Panc1 (cell line): ENCODE measurements at regions not wholly inside any gene's neighbourhood (a gene's known extent, or its start where the extent isn't known, plus 50 kb on each side); places are given as distances from the start of the nearest gene placed in this dataset.

Experiments used
- ATAC-seq: fragments of 200-7000 bp; cut with Tn5 transposase; 2 replicates; pipeline ENCODE4 v1.9.1; 2020; ENCODE audit warnings: mild to moderate bottlenecking, moderate library complexity
- BruUV-seq: library from RNA; stranded (reverse); fragments of 400-500 nt; replicated peaks from 2 replicates; lab custom pipeline; 2021; lab: Mats Ljungman, UMichigan
- CTCF ChIA-PET: fragments of 300-600 bp; sonication (Branson Sonifier 250); formaldehyde crosslinking; loops from one replicate; lab custom pipeline; 2022; ENCODE audit warnings: antibody characterized with exemption; lab: Charles Lee
- POLR2A ChIA-PET: fragments of 300-600 bp; sonication (Branson Sonifier 250); formaldehyde crosslinking; loops from one replicate; lab custom pipeline; 2022; ENCODE audit warnings: antibody characterized with exemption; lab: Charles Lee
- DNase-seq: peaks from one replicate; pipeline ENCODE4 v3.0.0-alpha.2; 2010; ENCODE audit warnings: low read depth, low spot score
- H3K27ac ChIP-seq: 2 replicates; pipeline ENCODE4 v1.5.1; 2011; ENCODE audit warnings: mild to moderate bottlenecking, low read length, inconsistent platforms
- H3K27me3 ChIP-seq: fragments of 200-500 bp; sonication (Bioruptor generic); 2 replicates; pipeline ENCODE4 v1.6.0; 2014; ENCODE audit warnings: low read length, inconsistent platforms; ENCODE audit not compliant: control insufficient read depth, insufficient read depth
- H3K36me3 ChIP-seq: fragments of 200-500 bp; sonication (Bioruptor generic); 2 replicates; pipeline ENCODE4 v1.5.1; 2014; ENCODE audit warnings: inconsistent platforms, mild to moderate bottlenecking, low read length, moderate library complexity; ENCODE audit not compliant: control insufficient read depth, insufficient read depth
- H3K4me1 ChIP-seq: 2 replicates; pipeline ENCODE4 v1.5.1; 2011; ENCODE audit warnings: inconsistent platforms, mild to moderate bottlenecking, low read length, moderate library complexity; ENCODE audit not compliant: control insufficient read depth, insufficient read depth
- H3K4me3 ChIP-seq, 2 experiments: 2 replicates each; pipeline ENCODE4 v1.5.1; 2011 to 2012; ENCODE audit warnings: low read depth in 2 of 2, low read length in 2 of 2, mild to moderate bottlenecking in 2 of 2, inconsistent platforms in 1 of 2, moderate library complexity in 1 of 2
- H3K9me3 ChIP-seq: fragments of 200-500 bp; sonication (Bioruptor generic); 2 replicates; pipeline ENCODE4 v1.5.1; 2014; ENCODE audit warnings: low read depth, mild to moderate bottlenecking, inconsistent platforms, low read length, moderate library complexity; ENCODE audit not compliant: control insufficient read depth, insufficient read depth
- POLR2AphosphoS5 ChIP-seq: IDR thresholded peaks from 2 replicates; pipeline ENCODE4 v1.6.1; 2012; ENCODE audit warnings: mild to moderate bottlenecking, low read depth, low read length, moderate library complexity
- SIN3A ChIP-seq: IDR thresholded peaks from 2 replicates; pipeline ENCODE4 v1.6.1; 2012; ENCODE audit warnings: low read depth, mild to moderate bottlenecking, low read length, moderate library complexity, borderline replicate concordance; ENCODE audit not compliant: insufficient read depth
- TCF7L2 ChIP-seq: IDR thresholded peaks from 2 replicates; pipeline ENCODE4 v1.6.1; 2011; ENCODE audit warnings: mild to moderate bottlenecking, low read depth, low read length, inconsistent platforms
- in situ Hi-C: cut with HindIII; loops from 2 replicates; pipeline ENCODE4 v1.10.0; 2016; ENCODE audit warnings: low sequenced_read_pairs, low pct_unique_long_range_greater_than_20kb
- intact Hi-C: fragments of 100-400 bp; cut with micrococcal nuclease; formaldehyde crosslinking; loops from one replicate; pipeline ENCODE4 v1.10.0; 2022; ENCODE audit not compliant: unreplicated experiment
- TF ChIP-seq, protein P1 (sequence below): fragments of 450-650 bp; IDR thresholded peaks from 2 replicates; pipeline ENCODE4 v1.5.1; 2017; ENCODE audit warnings: mild to moderate bottlenecking
- TF ChIP-seq, protein P2 (sequence below), 2 experiments: IDR thresholded peaks; 2 replicates each; pipeline ENCODE4 v1.6.1; 2011 to 2012; ENCODE audit warnings: low read depth in 2 of 2, control low read depth in 1 of 2, low read length in 1 of 2, mild to moderate bottlenecking in 1 of 2, moderate library complexity in 1 of 2; ENCODE audit not compliant: insufficient read depth in 1 of 2

DNA sequence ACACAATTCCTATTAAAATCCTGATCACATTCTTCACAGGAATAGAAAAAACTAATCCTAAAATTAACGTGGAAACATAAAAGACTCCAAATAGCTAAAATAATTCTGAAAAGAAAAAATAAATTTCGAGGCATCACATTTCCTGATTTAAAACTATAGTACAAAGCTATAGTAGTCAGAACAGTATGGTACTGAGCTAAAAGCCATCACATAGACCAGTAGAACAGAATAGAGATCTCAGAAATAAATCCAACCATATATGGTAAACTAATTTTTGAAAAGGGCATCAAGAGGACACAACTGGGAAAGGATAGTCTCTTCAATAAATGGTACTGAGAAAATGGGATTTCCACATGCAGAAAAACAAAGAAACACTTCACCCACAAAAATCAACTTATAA is 125.2 kb upstream of the DAAM1 start:
- Histone ChIP-seq H3K27me3 (no peaks in the 10 kb centered on the region), H3K4me3 (no peak overlapping the region), H3K27ac (no peak overlapping the region), H3K9me3 (no peaks in the 10 kb centered on the region), H3K36me3 (no peaks in the 10 kb centered on the region), H3K4me1 (no peaks in the 10 kb centered on the region)
- intact Hi-C loops = no loop called here
- no TSS peak for BruUV-seq
- TF ChIP-seq, protein P1, sequence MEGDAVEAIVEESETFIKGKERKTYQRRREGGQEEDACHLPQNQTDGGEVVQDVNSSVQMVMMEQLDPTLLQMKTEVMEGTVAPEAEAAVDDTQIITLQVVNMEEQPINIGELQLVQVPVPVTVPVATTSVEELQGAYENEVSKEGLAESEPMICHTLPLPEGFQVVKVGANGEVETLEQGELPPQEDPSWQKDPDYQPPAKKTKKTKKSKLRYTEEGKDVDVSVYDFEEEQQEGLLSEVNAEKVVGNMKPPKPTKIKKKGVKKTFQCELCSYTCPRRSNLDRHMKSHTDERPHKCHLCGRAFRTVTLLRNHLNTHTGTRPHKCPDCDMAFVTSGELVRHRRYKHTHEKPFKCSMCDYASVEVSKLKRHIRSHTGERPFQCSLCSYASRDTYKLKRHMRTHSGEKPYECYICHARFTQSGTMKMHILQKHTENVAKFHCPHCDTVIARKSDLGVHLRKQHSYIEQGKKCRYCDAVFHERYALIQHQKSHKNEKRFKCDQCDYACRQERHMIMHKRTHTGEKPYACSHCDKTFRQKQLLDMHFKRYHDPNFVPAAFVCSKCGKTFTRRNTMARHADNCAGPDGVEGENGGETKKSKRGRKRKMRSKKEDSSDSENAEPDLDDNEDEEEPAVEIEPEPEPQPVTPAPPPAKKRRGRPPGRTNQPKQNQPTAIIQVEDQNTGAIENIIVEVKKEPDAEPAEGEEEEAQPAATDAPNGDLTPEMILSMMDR = no peak
- CTCF ChIA-PET = no interaction called here
- DNase-seq (no peak), ATAC-seq (no peak)
- in situ Hi-C loops = no loop called here
- POLR2A ChIA-PET = no interaction called here

DNA sequence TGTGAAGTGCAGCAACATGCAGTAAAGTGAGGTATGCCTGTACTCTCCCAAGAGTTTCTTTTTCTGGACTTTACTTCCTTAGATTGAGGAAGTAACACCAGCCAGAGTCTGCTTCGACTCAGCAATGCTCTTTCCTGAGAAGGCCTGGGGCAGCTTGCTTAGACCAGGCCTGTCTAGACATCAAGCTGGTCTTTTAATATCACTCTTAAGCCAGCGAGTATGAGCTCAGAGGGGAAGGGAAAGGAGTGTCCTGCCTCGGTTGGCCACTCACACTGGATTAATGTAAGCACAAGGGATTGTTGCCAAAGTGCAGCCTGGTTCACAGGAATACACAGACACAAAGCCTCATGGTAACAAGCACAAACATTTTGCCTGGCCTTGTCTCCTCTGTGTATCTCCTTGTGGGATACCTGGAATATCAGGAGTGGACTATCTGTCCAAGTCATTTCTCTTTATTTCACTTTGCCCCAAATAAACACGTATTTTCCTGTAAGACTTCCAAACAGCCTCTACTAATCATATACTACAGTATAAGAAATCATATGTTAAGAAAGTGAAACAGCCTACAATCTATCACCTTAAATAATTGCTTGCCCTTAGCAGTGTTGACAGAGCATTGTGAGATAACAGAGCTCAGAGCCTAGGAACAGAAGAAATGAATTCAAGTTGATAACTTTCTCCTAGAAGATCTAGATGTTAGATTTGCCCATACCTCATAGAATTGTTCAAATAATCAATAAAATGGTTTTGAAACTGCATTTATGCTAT is 121.2 kb upstream of the DAAM1 start:
- Histone ChIP-seq H3K27me3 (peaks cover 2% of the 10 kb centered on the region; the same call in 1 of the 2 replicates), H3K4me3 (no peak overlapping the region), H3K4me1 (no peaks in the 10 kb centered on the region), H3K9me3 (no peaks in the 10 kb centered on the region), H3K27ac (no peak overlapping the region), H3K36me3 (no peaks in the 10 kb centered on the region)
- ATAC-seq (no peak), DNase-seq (no peak)
- TF ChIP-seq SIN3A (no peak), POLR2AphosphoS5 (no peak), TCF7L2 (no peak)
- TF ChIP-seq, protein P2, sequence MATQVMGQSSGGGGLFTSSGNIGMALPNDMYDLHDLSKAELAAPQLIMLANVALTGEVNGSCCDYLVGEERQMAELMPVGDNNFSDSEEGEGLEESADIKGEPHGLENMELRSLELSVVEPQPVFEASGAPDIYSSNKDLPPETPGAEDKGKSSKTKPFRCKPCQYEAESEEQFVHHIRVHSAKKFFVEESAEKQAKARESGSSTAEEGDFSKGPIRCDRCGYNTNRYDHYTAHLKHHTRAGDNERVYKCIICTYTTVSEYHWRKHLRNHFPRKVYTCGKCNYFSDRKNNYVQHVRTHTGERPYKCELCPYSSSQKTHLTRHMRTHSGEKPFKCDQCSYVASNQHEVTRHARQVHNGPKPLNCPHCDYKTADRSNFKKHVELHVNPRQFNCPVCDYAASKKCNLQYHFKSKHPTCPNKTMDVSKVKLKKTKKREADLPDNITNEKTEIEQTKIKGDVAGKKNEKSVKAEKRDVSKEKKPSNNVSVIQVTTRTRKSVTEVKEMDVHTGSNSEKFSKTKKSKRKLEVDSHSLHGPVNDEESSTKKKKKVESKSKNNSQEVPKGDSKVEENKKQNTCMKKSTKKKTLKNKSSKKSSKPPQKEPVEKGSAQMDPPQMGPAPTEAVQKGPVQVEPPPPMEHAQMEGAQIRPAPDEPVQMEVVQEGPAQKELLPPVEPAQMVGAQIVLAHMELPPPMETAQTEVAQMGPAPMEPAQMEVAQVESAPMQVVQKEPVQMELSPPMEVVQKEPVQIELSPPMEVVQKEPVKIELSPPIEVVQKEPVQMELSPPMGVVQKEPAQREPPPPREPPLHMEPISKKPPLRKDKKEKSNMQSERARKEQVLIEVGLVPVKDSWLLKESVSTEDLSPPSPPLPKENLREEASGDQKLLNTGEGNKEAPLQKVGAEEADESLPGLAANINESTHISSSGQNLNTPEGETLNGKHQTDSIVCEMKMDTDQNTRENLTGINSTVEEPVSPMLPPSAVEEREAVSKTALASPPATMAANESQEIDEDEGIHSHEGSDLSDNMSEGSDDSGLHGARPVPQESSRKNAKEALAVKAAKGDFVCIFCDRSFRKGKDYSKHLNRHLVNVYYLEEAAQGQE (IDR thresholded peaks at IDR 0.05; ENCODE audit: insufficient read depth in 1 of 2, low read depth in 2 of 2, low read length in 1 of 2) = no peak
- TF ChIP-seq, protein P1 = no peak
- CTCF ChIA-PET = no interaction called here
- POLR2A ChIA-PET = no interaction called here
- intact Hi-C loops (no loop called here), in situ Hi-C loops (no loop called here)
- BruUV-seq = no TSS peak
